Duodenal mucosa (tissue), 2 donors: ENCODE measurements at regions not wholly inside any gene's neighbourhood (a gene's known extent, or its start where the extent isn't known, plus 50 kb on each side); places are given as distances from the start of the nearest gene placed in this dataset.

ENCODE experiments used
- H3K27ac ChIP-seq: one replicate; pipeline ENCODE4 v1.7.0; 2013; ENCODE audit warnings: low read depth, low read length
- H3K27me3 ChIP-seq, 2 donors: one replicate each; pipeline ENCODE4 v1.7.0; 2013; ENCODE audit warnings: low read length in 2 of 2, control low read depth in 1 of 2; ENCODE audit not compliant: insufficient read depth in 2 of 2, control insufficient read depth in 1 of 2
- H3K36me3 ChIP-seq, 2 donors: one replicate each; pipeline ENCODE4 v1.7.0; 2013; ENCODE audit warnings: low read length in 2 of 2, control low read depth in 1 of 2; ENCODE audit not compliant: insufficient read depth in 2 of 2, control insufficient read depth in 1 of 2
- H3K4me1 ChIP-seq, 2 donors: one replicate each; pipeline ENCODE4 v1.7.0; 2013; ENCODE audit warnings: low read length in 2 of 2, control low read depth in 1 of 2; ENCODE audit not compliant: insufficient read depth in 2 of 2, control insufficient read depth in 1 of 2
- H3K4me3 ChIP-seq, 2 donors: one replicate each; pipeline ENCODE4 v1.7.0; 2013; ENCODE audit warnings: low read length in 2 of 2, low read depth in 1 of 2
- H3K9ac ChIP-seq, 2 donors: one replicate each; pipeline ENCODE4 v1.7.0; 2013; ENCODE audit warnings: low read length in 2 of 2, low read depth in 1 of 2
- H3K9me3 ChIP-seq, 2 donors: one replicate each; pipeline ENCODE4 v1.7.0; 2013; ENCODE audit warnings: low read length in 2 of 2, control low read depth in 1 of 2; ENCODE audit not compliant: control insufficient read depth in 1 of 2

DNA sequence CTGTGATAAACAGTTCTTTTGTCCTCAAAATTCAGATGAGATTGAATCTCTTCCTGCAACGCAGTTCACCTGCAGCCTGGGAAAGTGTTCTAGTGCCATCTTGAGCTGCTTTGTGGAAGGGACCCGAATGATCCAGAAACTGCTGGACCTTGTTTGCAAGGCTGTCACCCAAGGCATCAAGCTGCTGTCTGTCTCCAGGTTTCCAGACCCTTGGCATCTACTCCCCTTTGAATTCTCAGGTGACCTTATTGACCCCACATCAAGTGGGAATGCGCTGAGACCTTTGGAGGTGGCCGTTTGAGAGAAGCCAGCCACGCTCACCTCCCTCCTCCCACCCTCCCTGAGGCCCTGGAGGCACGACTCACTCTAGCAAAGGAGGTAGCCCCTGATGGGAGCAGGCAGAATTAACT, 112.5 kb downstream of the EDN3 start:
- H3K27me3 ChIP-seq: peaks cover 0 to 4% of the 10 kb centered on the region in 2 donors
- H3K4me1 ChIP-seq: no peaks in the 10 kb centered on the region
- no peak overlapping the region for H3K9ac ChIP-seq
- H3K27ac ChIP-seq: no peak overlapping the region
- no peak overlapping the region for H3K4me3 ChIP-seq
- no peaks in the 10 kb centered on the region for H3K36me3 ChIP-seq
- H3K9me3 ChIP-seq: no peaks in the 10 kb centered on the region

DNA sequence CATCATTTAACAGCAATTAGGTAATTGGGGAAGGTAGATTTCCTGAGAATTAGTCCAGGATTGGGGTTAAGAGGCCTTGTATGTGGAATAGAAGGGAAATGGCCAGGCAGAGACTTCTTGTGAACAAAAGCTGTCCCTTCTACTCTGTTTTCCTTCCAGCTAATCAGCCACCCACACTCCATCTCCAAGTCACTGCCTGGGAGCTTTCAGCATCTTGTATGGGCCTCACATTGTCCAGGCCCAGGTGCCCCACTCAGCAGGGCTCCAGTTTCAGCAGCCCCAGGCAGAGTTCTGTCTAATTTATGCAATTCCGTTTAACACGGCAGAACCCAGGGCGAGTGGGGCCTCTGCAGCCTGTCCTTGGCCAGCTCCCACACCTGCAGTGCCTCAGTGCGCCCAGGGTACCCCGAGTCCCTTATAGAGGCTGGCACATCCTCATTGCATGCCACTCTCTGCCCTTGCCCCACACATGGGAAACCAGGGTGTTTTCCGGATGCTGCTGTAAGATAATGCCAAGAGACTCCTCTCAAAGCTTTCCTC, 113.0 kb downstream of the EDN3 start:
- peaks cover 0 to 4% of the 10 kb centered on the region in 2 donors for H3K27me3 ChIP-seq
- H3K9ac ChIP-seq: no peak overlapping the region
- no peaks in the 10 kb centered on the region for H3K36me3 ChIP-seq
- no peak overlapping the region for H3K27ac ChIP-seq
- no peaks in the 10 kb centered on the region for H3K9me3 ChIP-seq
- H3K4me1 ChIP-seq: no peaks in the 10 kb centered on the region
- no peak overlapping the region for H3K4me3 ChIP-seq

DNA sequence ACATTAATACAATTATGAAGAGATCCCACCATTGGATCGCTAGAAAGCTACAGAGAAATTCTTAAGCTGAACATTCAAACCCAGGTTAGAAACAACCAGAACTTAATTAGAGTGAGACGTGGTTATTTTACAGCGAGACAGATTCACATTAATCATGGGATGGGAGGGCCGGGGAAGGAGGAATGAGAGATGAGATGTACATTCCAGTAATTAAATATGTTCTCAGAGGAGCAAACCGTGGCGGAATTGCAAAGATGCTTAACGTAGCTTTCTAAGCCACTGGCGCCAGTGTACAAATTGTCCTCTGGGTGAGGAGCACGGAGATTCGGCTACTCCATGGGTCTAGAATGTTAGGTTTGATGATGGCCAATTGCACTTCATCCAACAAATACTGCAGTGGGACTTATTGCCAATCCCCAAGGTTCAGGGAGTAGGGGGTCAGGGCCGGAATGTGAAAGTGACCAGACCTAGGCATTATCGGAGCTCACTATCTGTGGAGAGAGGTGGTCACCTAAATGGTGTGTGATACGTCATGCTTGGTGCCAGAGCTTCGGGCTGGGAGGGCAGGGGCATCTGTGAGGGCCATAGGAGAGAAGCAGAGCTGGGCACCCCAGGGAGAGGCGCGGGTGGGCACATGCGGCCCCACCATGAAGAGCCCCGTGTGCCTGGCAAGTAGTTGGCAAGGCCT, 114.7 kb downstream of the EDN3 start:
- Histone ChIP-seq H3K4me1 (no peaks in the 10 kb centered on the region), H3K9ac (no peak overlapping the region), H3K9me3 (no peaks in the 10 kb centered on the region), H3K36me3 (no peaks in the 10 kb centered on the region), H3K27ac (no peak overlapping the region), H3K4me3 (no peak overlapping the region), H3K27me3 (peaks cover 2 to 4% of the 10 kb centered on the region in 2 donors)

DNA sequence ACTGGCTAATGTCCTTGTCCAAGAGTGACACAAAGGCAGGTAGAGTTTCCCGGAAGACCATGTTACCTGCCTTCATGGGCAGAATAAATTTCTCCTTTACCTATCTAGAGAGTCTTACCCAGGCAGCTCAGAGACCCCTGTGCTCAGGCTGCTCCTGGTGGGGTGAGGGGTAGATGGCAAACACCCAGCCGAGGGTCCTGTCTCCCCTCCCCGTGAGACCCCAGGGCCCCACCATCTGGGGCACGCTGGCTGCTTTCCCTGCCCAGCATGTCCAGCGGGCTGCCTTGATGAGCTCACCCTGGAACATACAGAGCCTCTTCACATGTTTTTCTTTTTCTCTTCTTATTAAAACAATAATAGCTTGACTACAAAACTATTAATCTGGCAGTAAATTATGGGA, 116.5 kb downstream of the EDN3 start:
- H3K4me1 ChIP-seq: no peaks in the 10 kb centered on the region
- H3K9ac ChIP-seq: no peak overlapping the region
- H3K27me3 ChIP-seq: peaks cover 2 to 4% of the 10 kb centered on the region in 2 donors
- no peaks in the 10 kb centered on the region for H3K9me3 ChIP-seq
- no peak overlapping the region for H3K4me3 ChIP-seq
- H3K36me3 ChIP-seq: no peaks in the 10 kb centered on the region
- no peak overlapping the region for H3K27ac ChIP-seq

DNA sequence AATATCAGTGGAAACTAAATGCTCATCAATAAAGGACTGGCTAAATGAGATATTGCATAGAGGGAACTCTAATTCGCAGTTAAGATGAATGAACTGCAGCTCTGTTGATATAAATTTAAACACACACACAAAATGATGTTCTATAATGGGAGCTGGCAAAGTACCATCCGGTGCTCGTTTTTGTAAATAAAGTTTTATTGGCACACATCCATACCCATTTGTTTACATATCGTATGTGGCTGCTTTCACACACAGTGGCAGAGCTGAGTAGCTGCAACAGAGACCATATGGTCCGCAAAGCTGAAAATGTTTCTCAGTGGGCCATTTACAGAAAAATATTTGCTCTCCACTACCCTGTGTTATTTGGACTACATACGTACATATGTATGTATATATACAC, 120.7 kb downstream of the EDN3 start:
- Histone ChIP-seq H3K9me3 (no peaks in the 10 kb centered on the region), H3K36me3 (no peaks in the 10 kb centered on the region), H3K27me3 (peaks cover 0 to 2% of the 10 kb centered on the region in 2 donors), H3K27ac (no peak overlapping the region), H3K4me1 (no peaks in the 10 kb centered on the region), H3K9ac (no peak overlapping the region), H3K4me3 (no peak overlapping the region)

DNA sequence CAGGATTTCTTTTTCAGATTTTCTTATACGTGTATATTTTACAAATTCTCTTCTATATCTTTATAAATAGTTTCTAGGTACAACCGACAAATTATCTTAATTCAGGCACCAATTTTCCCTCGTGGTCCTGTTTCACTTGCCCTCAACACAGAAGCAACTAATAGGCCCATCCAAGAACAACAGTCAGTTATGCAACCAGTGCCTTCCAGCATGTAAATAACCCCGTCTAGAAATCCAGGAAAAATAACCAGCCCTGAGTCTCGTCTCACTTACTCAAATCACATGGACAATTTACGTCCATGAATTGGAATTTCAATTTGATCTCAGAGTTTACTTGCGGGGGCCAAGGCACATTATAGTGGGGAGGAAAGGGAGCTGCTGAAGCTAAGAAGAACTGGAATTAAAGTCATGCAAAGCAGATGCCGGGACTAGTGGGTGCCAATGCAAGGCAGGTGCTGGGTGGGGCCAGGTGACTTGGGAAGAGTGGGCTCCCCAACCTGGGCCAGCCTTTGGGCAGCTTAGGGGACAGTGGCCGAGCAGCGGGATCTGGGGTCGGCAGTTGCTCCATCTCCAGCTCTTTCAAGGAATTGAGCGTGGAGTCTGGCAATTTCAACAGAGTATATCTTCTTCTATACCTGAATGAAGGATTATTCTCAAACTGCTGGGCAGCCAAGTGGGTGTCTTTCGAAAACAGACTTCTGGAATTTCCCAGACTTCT, 121.7 kb downstream of the EDN3 start:
- Histone ChIP-seq H3K27ac (no peak overlapping the region), H3K9ac (no peak overlapping the region), H3K4me3 (no peak overlapping the region), H3K4me1 (no peaks in the 10 kb centered on the region), H3K27me3 (peaks cover 0 to 2% of the 10 kb centered on the region in 2 donors), H3K36me3 (no peaks in the 10 kb centered on the region), H3K9me3 (no peaks in the 10 kb centered on the region)

DNA sequence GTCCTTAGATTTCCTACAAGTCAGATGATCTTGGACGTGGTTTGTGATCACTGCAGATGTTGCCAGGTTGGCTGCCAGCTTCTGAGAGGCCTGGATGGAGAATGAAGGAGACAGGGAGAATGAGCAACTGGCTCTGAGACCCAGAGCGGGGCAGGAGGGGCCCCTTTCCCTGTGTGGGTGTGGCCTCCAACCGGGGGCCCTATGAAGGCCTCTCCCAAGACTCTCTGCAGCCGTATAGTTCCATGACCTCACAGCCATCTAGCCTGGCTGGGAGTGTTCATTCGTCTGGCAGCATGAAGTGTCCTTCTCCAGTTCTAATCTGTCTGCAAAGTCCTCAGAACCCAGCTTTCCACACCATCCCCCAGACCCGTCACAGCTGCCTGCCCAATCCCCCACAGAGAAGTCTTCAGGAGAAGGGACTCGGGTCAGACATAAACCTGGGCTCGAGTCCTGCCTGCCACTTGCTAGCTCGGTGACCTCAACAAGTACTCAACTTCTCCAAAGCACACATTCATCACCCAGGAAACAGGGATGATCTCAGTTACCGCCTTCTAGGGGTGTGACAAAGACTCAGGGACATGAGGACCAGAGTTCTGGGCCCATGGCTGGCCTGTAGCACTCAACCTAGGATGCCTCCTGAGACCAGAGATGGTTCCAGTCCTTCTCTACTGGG, 122.6 kb downstream of the EDN3 start:
- H3K27ac ChIP-seq: no peak overlapping the region
- H3K9ac ChIP-seq: no peak overlapping the region
- H3K27me3 ChIP-seq: peaks cover 0 to 2% of the 10 kb centered on the region in 2 donors
- H3K36me3 ChIP-seq: no peaks in the 10 kb centered on the region
- no peaks in the 10 kb centered on the region for H3K4me1 ChIP-seq
- H3K4me3 ChIP-seq: no peak overlapping the region
- H3K9me3 ChIP-seq: no peaks in the 10 kb centered on the region

DNA sequence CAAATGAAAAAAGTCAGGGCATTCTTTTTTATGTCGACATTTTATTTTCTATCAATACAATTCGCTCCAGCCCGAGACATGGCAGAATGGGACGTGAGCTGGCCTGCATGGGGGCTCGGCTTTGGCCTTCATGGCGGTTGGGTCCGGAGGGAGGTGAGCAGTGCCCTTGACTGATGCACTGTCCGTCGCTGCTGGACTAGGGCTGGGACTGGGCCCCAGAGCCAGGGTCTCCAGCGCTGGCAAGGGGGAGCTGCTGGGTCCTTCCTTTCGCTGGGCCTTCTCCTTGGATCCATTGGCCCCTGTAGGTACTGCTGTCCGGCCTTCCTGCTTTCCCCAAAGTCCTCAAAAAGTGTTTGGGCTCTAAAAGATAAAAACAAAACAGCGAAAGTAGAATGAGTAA, 124.6 kb downstream of the EDN3 start:
- no peaks in the 10 kb centered on the region for H3K36me3 ChIP-seq
- H3K4me1 ChIP-seq: peaks cover 0 to 9% of the 10 kb centered on the region in 2 donors
- H3K9ac ChIP-seq: no peak overlapping the region
- H3K27ac ChIP-seq: no peak overlapping the region
- no peaks in the 10 kb centered on the region for H3K9me3 ChIP-seq
- H3K4me3 ChIP-seq: no peak overlapping the region
- no peaks in the 10 kb centered on the region for H3K27me3 ChIP-seq

DNA sequence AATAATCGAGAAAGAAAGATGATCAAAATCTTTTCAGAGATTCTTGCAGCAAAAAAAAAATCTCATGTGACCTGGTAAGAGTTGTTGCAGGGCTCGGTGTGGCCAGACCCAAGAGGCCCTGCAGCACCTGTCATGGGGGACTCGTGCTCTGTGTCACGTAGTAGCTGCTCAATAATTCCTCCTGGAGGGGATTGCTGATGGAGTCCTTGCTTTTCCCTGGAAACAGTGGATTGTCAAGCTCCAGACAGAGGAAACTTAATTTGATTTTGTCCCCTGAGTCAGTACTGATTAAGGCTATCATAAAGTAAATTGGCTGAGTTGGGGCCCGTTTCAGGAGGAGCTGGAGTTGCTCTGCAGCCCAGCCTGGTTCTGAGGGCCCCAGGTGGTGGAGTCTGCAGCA, 125.2 kb downstream of the EDN3 start:
- Histone ChIP-seq H3K4me3 (no peak overlapping the region), H3K27ac (no peak overlapping the region), H3K9me3 (no peaks in the 10 kb centered on the region), H3K36me3 (no peaks in the 10 kb centered on the region), H3K4me1 (peaks cover 0 to 9% of the 10 kb centered on the region in 2 donors), H3K27me3 (no peaks in the 10 kb centered on the region), H3K9ac (no peak overlapping the region)

DNA sequence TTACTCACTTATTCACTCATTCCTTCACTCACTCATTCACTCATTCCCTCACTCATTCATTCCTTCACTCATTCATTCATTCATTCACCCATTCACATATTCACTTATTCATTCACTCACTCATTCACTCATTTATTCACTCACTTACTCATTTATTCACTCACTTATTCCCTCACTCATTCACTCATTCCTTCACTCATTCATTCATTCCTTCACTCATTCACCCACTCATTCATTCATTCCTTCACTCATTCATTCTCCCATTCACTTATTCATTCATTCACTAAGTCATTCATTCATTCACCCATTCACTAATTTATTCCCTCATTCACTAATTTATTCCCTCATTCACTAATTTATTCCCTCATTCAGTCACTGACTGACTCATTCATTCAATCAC, 127.6 kb downstream of the EDN3 start:
- Histone ChIP-seq H3K27me3 (no peaks in the 10 kb centered on the region), H3K9me3 (no peaks in the 10 kb centered on the region)

More for the DNA sequence above, 127.6 kb downstream of the EDN3 start:
- Histone ChIP-seq H3K27ac (no peak overlapping the region), H3K4me3 (no peak overlapping the region), H3K36me3 (no peaks in the 10 kb centered on the region), H3K9ac (no peak overlapping the region), H3K4me1 (peaks cover 0 to 9% of the 10 kb centered on the region in 2 donors)
